OCI-LY3 (cell line): ENCODE measurements at regions not wholly inside any gene's neighbourhood (a gene's known extent, or its start where the extent isn't known, plus 50 kb on each side); places are given as distances from the start of the nearest gene placed in this dataset.

Experiments used
- CTCF ChIP-seq: fragments of 200-600, 300-600 bp; sonication (generic); IDR thresholded peaks from 2 replicates; pipeline ENCODE4 v1.5.1; 2014; ENCODE audit warnings: antibody characterized with exemption, low read length, low read depth
- EZH2phosphoT487 ChIP-seq: fragments of 200-600 bp; shearing (Covaris generic); IDR thresholded peaks from 2 replicates; pipeline ENCODE4 v1.6.1; 2018; ENCODE audit warnings: antibody characterized with exemption, mixed run types, low read depth

DNA sequence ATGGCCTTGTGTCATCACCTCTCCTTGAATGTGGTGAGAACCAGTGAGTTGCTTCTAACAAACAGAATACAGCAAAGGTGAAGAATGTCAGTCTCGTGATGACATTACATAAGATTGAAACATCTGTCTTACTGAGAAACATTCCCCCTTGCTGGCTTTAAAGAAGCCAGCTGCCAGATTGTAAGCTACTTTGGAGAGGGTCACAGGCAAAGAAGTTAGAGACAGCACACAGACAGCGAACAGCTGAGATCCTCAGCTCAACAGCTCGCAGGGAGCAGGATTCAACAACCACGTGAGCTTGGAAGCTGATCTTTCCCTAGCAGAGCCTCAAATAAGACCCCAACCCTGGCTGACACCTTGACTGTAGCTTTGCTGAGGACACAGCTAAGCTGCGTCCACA is 367.9 kb downstream of the LIG4 start:
- TF ChIP-seq EZH2phosphoT487 (no peak), CTCF (no peak)
